HFF-Myc (cell line): ENCODE measurements at regions not wholly inside any gene's neighbourhood (a gene's known extent, or its start where the extent isn't known, plus 50 kb on each side); places are given as distances from the start of the nearest gene placed in this dataset.
"Not testable (repeated sequence)": the region's sequence is repeated elsewhere in the genome, so short reads cannot be mapped to it uniquely, and the experiment has no call there.

ENCODE experiments used
- DNase-seq: peaks from one replicate; pipeline ENCODE4 v3.0.0-alpha.2; 2011; ENCODE audit warnings: low read depth; ENCODE audit errors: extremely low read depth
- H3K4me3 ChIP-seq: replicated peaks from 2 replicates; pipeline ENCODE4 v1.5.1; 2011; ENCODE audit warnings: low read depth, mild to moderate bottlenecking, control low read depth, low read length
- TF ChIP-seq, protein P1 (sequence below): IDR thresholded peaks from 2 replicates; pipeline ENCODE4 v1.5.1; 2012; ENCODE audit warnings: mild to moderate bottlenecking, low read depth, low read length, control low read depth; ENCODE audit errors: missing control alignments

DNA sequence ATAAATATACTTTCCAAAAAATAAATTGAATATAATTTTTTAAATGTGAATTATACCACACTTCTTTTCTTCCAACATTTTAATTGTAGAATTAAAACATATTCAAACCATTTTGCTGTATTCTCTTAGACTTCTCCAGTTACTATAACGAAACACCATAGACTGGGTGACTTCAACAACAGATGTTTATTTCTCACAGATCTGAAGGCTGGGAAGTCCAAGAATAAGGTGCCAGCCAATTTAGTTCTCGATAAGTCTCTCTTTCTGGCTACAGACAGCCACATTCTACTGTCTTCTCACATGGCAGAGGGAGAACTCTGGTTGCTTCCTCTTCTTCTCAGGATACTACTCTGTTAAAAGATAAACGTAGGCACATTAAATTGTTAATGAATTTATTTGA lies 155.8 kb upstream of the UGT8 start:
- no peak for DNase-seq
- no peak overlapping the region for H3K4me3 ChIP-seq
- TF ChIP-seq, protein P1, sequence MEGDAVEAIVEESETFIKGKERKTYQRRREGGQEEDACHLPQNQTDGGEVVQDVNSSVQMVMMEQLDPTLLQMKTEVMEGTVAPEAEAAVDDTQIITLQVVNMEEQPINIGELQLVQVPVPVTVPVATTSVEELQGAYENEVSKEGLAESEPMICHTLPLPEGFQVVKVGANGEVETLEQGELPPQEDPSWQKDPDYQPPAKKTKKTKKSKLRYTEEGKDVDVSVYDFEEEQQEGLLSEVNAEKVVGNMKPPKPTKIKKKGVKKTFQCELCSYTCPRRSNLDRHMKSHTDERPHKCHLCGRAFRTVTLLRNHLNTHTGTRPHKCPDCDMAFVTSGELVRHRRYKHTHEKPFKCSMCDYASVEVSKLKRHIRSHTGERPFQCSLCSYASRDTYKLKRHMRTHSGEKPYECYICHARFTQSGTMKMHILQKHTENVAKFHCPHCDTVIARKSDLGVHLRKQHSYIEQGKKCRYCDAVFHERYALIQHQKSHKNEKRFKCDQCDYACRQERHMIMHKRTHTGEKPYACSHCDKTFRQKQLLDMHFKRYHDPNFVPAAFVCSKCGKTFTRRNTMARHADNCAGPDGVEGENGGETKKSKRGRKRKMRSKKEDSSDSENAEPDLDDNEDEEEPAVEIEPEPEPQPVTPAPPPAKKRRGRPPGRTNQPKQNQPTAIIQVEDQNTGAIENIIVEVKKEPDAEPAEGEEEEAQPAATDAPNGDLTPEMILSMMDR = no peak

GRCh38 chr4:114444211-114444610 lies 154.4 kb upstream of the UGT8 start:
- TF ChIP-seq, protein P1 = no peak
- H3K4me3 ChIP-seq = no peak overlapping the region
- no peak for DNase-seq

DNA sequence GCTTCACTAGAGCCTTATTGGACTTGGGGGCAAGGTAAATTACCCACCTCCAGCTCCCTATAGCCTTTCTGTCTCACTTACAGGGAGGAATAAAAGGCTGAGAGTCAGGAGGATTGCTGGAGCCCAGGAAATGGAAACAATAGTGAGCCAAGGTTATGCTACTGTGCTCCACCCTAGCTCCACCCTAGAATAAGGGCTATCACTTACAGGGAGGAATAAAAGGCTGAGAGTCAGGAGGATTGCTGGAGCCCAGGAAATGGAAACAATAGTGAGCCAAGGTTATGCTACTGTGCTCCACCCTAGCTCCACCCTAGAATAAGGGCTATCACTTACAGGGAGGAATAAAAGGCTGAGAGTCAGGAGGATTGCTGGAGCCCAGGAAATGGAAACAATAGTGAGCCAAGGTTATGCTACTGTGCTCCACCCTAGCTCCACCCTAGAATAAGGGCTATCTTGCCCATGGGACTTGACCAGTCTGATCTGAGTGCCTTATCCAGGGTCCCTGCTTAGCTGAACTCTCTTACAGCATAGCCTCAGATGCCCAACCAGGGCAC lies 150.6 kb upstream of the UGT8 start:
- not testable (repeated sequence) for H3K4me3 ChIP-seq, DNase-seq

- DNase-seq = no peak
- TF ChIP-seq, protein P1 = no peak
- no peak overlapping the region for H3K4me3 ChIP-seq
Observed at GRCh38 chr4:114458728-114459127, 139.9 kb upstream of the UGT8 start.

- no peak for DNase-seq
- no peak overlapping the region for H3K4me3 ChIP-seq
- TF ChIP-seq, protein P1 = no peak
Observed at GRCh38 chr4:114464726-114465272, 133.8 kb upstream of the UGT8 start.

- TF ChIP-seq, protein P1 = no peak
- no peak for DNase-seq
- H3K4me3 ChIP-seq = no peak overlapping the region
Observed at GRCh38 chr4:114465766-114466165, 132.8 kb upstream of the UGT8 start.

DNA sequence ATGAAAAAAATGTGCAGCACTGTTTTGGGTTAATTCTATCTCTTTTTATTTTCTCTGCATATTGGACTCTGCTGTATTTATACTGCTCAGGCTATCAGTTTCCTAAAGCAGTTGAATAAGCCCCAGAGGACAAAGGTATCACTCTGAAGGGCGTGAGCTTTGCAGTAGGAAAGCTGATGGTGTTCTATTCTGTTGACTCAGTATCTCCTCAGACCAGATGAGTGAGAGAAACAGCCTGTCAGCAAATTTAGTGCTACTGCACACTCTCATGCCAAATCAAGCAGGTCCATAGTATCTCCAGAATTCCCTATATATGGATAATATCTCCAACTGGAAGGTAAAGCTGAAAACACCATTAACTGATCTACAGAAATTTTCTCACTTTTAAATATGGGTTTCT lies 132.3 kb upstream of the UGT8 start:
- TF ChIP-seq, protein P1 = no peak
- no peak for DNase-seq
- H3K4me3 ChIP-seq = no peak overlapping the region
